Liver (tissue), 3 donors: ENCODE measurements at regions not wholly inside any gene's neighbourhood (a gene's known extent, or its start where the extent isn't known, plus 50 kb on each side); places are given as distances from the start of the nearest gene placed in this dataset.

Experiments used
- GABPA ChIP-seq, 2 donors: IDR thresholded peaks in 1 of 2; conservative IDR thresholded peaks in 1 of 2; 2 replicates each; pipeline ENCODE4 v1.6.1; 2016; ENCODE audit warnings: antibody characterized with exemption in 2 of 2, mild to moderate bottlenecking in 1 of 2, moderate library complexity in 1 of 2
- JUND ChIP-seq, 2 donors: IDR thresholded peaks; 2 replicates each; pipeline ENCODE4 v1.6.1; 2016; ENCODE audit warnings: antibody characterized with exemption in 2 of 2
- TAF1 ChIP-seq: conservative IDR thresholded peaks from 2 replicates; pipeline ENCODE4 v1.6.1; 2016; ENCODE audit warnings: antibody characterized with exemption, mild to moderate bottlenecking
- TF ChIP-seq, protein P1 (sequence below): fragments of 150-350 bp; IDR thresholded peaks from 2 replicates; pipeline ENCODE4 v1.5.1; 2017; ENCODE audit warnings: improper control_type of control experiment, low read depth, low read length; ENCODE audit not compliant: missing input control
- donor health status: healthy.
- donor health status: healthy.

DNA sequence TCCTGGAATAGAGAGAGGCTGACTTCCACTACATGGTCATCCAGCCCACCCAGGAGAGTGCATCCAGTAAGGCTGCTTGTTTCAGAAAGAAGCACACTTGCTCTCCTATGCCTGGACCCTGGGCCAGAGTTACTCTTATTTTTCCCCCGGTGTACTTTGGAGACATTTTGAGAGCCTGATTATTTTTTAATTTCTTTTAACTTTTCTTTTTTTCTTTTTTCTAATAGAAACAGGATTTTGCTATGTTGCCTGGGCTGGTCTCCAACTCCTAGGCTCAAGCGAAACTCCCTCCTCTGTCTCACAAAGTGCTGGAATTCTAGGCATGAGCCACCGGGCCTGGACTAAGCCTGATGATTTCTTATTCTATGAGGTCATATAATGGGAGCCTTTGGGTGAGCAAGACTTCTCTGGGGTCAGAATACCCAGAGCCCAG is 62.2 kb downstream of the RPL37A start:
- TF ChIP-seq, protein P1, sequence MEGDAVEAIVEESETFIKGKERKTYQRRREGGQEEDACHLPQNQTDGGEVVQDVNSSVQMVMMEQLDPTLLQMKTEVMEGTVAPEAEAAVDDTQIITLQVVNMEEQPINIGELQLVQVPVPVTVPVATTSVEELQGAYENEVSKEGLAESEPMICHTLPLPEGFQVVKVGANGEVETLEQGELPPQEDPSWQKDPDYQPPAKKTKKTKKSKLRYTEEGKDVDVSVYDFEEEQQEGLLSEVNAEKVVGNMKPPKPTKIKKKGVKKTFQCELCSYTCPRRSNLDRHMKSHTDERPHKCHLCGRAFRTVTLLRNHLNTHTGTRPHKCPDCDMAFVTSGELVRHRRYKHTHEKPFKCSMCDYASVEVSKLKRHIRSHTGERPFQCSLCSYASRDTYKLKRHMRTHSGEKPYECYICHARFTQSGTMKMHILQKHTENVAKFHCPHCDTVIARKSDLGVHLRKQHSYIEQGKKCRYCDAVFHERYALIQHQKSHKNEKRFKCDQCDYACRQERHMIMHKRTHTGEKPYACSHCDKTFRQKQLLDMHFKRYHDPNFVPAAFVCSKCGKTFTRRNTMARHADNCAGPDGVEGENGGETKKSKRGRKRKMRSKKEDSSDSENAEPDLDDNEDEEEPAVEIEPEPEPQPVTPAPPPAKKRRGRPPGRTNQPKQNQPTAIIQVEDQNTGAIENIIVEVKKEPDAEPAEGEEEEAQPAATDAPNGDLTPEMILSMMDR: no peak
- TF ChIP-seq TAF1 (no peak), GABPA (IDR thresholded peaks at IDR 0.05 in 1 of 2, conservative IDR thresholded peaks at IDR 0.05 in 1 of 2) (no peak), JUND (IDR thresholded peaks at IDR 0.05) (no peak)
